Motor neuron (in vitro differentiated cells): ENCODE measurements at regions not wholly inside any gene's neighbourhood (a gene's known extent, or its start where the extent isn't known, plus 50 kb on each side); places are given as distances from the start of the nearest gene placed in this dataset.

Experiments used
- ATAC-seq, 8 experiments: fragments of 200-7000 bp; cut with Tn5 transposase; replicated peaks in 6 of 8; 2 replicates each; pipeline ENCODE4 v1.8.0; 2021; ENCODE audit warnings: mild to moderate bottlenecking in 8 of 8, moderate library complexity in 8 of 8
- H3K27ac ChIP-seq, 2 donors: fragments of 250-450 bp; sonication (Bioruptor Pico); 2 replicates each; pipeline ENCODE4 v1.9.0; 2021; ENCODE audit warnings: antibody characterized with exemption in 2 of 2, mild to moderate bottlenecking in 2 of 2, moderate library complexity in 1 of 2
- H3K4me1 ChIP-seq, 2 donors: fragments of 250-450 bp; sonication (Bioruptor Pico); replicated peaks in 1 of 2; 2 replicates each; pipeline ENCODE4 v1.6.1; 2021; ENCODE audit warnings: antibody characterized with exemption in 2 of 2, mild to moderate bottlenecking in 2 of 2, moderate library complexity in 1 of 2
- H3K4me3 ChIP-seq, 5 donors: fragments of 250-450 bp; sonication (Bioruptor Pico); 2 replicates each; pipeline ENCODE4 v1.9.0; 2021; ENCODE audit warnings: antibody characterized with exemption in 5 of 5, mild to moderate bottlenecking in 5 of 5, moderate library complexity in 4 of 5
- WGBS, 10 experiments: fragments of 450-650 bp; shearing (Covaris generic); methylation state at CpG; one replicate each; pipeline ENCODE4 v1.0.0; 2022; 5-methylcytosine and 5-hydroxymethylcytosine counted together
- in situ Hi-C, 9 experiments: fragments of 400-800 bp; cut with MboI; loops; one replicate each; pipeline ENCODE4 v1.15.0; 2021; ENCODE audit warnings: low sequenced_read_pairs in 9 of 9, low pct_unique_long_range_greater_than_20kb in 2 of 9; ENCODE audit not compliant: unreplicated experiment in 9 of 9

DNA sequence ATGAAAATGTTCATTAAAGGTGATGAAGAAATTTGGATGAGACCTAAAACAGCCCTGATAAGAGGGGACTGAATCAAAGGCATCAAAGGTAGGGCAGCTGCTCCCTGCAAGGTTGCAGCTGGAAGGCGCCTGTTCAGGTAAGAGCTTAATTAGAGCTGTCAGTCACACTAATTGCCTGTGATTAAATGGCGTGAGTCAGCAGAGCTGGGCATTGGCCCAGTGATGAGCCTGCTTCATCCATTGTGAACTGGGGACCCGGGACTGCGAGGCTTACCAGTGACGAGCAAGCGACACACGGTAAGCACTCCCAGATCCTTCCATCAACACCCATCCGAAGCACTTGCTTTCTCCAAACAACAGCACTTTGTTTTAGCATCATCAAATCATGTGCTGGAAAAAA lies 621.5 kb upstream of the CDH4 start:
- H3K4me3 ChIP-seq, result no peak overlapping the region
- in situ Hi-C loops, result no loop called here
- WGBS, 10 experiments, result 20 to 100% (median 78%) methylated on average over 1 to 8 of the region's 8 CpGs; no CpG with 5 or more reads in 2 of the 10 experiments
- ATAC-seq, result no peak
- peaks cover 15 to 20% of the 10 kb centered on the region in 2 donors for H3K4me1 ChIP-seq
- no peak overlapping the region for H3K27ac ChIP-seq

DNA sequence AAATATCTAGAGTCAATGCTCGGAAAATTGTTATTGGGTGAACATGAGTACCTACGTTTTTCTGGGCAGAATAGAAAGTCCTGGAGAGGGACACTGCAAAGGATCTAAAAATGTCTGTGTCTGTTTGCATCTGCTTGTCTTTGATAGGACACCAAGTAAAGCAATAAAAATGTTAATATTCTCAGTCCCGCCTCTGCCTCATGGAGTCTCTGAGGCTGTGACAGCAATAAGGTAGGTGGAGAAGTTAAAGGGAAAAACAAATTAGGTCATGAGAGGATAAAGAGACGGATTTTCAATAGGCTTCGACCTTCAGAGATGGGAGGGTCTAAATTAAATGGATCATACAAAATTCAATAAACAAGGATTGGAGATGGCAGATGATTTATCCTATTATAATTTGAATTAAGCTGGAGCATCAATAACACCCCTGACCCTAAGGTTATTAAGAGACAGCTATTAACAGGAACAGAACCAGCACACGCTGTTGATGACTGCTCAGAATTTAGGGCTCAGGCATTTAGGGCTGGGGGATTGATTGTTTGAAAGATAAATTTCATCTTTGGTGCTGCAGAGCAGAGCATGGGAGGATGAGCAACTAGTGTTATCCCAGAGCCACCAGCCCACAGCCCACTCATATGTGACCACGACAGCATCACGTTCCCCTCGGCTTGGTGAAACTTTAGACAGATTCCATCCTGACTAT lies 620.3 kb upstream of the CDH4 start:
- Histone ChIP-seq H3K4me1 (peaks cover 15 to 20% of the 10 kb centered on the region in 2 donors), H3K27ac (no peak overlapping the region), H3K4me3 (no peak overlapping the region)
- 25 to 67% (median 58%) methylated on average over 1 to 9 of the region's 9 CpGs for WGBS, 10 experiments
- in situ Hi-C loops, result no loop called here
- peak in 6 of 8 experiments; percentile 27 to 82 (median 62) for ATAC-seq

DNA sequence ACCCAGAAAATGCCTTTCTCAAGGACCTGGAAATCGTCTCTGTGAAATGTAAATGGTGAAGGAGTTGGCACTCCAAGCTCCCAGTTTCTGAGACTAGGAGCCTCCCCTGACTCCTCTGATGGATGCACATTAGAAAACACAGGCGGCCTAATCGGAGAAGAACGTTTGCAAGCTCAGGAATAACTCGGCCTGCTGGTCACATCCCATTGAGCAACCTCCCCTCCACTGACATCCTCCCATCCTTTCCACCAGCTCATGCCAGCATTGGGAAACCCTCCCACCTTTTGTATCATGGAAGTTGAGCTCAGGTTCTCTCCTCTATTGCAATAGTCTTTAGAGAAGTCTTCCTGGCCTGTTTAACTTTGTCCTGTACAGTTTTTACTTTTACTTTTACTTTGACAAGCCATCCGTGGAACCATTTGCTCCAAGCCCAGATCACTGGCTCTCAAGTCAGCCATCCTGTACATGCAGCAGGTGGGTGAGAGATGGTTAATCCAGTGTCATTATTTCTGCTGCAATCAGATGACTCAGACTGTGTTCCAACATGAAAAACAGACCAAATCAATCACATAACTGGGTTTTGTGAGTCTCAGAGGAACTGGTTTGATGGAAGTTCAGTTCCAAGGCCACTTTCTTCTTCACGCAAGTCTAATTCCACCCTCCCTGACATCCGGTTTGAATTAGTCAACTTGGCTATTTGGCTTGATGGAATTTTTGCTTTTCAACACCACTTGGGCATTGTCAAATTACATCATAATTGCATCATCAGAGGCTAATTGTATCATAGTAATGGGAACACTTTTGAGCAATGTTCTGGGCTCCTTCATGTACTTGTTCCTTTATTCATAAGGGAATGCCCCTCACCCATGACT lies 619.4 kb upstream of the CDH4 start:
- peak in 7 of 8 experiments; percentile 9 to 60 (median 43) for ATAC-seq
- H3K4me1 ChIP-seq, result peaks cover 15 to 20% of the 10 kb centered on the region in 2 donors
- no peak overlapping the region for H3K27ac ChIP-seq
- WGBS, 10 experiments, result 9 to 74% (median 50%) methylated on average over 1 to 8 of the region's 8 CpGs; no CpG with 5 or more reads in 1 of the 10 experiments
- in situ Hi-C loops, result no loop called here
- no peak overlapping the region for H3K4me3 ChIP-seq

DNA sequence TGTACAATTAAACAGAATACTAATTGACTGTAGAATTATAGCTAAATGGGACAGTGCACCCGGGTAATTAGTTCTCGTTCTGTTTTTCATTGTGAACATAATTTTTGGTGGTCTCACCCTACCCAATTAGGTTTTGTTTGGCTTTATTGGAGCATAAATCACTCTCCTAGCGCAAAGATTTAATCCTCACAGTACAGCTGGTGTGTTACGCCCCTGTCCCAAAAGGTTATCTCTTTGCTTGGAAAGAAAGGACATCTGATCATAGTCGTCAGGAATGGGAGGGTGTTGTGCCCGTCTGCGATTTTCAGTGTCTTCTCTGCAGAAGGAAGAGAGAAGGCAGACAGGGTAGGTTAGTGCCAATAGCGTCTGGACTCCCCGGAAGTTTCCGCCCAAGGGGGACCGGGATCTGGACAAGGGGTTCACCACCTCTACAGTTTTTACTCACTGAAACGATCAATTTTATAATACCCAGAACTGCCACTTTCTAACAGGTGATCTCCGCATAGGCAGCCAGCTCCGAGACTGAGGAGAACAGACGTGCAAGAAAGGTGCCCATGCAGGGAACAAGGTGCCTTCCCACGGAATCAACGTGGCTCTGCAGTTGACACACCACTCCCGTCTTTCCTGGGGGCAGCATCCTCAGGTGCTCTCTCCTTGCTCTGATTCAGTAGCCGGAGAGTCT lies 617.4 kb upstream of the CDH4 start:
- H3K27ac ChIP-seq, result no peak overlapping the region
- ATAC-seq, result no peak
- H3K4me1 ChIP-seq, result peaks cover 6 to 14% of the 10 kb centered on the region in 2 donors
- no peak overlapping the region for H3K4me3 ChIP-seq
- 41 to 98% (median 74%) methylated on average over 2 to 10 of the region's 19 CpGs; no CpG with 5 or more reads in 1 of the 10 experiments for WGBS, 10 experiments
- in situ Hi-C loops, result no loop called here

DNA sequence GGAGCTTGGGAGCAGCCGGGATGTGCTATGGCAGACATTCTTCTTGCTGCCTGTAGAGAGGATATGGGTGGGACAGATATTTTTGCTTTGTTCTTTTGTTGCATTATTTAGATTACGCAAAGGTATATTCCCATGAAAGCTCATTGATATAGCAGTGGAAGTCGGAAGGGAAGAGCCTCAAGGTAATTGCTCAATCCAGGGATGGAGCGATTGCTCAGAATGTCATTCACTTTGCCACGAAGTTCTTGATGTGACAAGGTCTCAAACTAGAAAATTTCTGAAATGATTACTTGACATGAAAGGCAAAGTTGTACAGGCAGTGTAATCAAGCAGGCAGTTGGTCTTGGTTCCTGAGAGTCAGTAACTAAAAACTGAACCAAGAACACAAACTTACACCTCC lies 615.6 kb upstream of the CDH4 start:
- in situ Hi-C loops, result no loop called here
- ATAC-seq, result no peak
- H3K4me3 ChIP-seq, result no peak overlapping the region
- 51 to 94% (median 80%) methylated on average over 1 to 5 of the region's 5 CpGs; no CpG with 5 or more reads in 1 of the 10 experiments for WGBS, 10 experiments
- peaks cover under 1 to 9% of the 10 kb centered on the region in 2 donors for H3K4me1 ChIP-seq
- H3K27ac ChIP-seq, result no peak overlapping the region

DNA sequence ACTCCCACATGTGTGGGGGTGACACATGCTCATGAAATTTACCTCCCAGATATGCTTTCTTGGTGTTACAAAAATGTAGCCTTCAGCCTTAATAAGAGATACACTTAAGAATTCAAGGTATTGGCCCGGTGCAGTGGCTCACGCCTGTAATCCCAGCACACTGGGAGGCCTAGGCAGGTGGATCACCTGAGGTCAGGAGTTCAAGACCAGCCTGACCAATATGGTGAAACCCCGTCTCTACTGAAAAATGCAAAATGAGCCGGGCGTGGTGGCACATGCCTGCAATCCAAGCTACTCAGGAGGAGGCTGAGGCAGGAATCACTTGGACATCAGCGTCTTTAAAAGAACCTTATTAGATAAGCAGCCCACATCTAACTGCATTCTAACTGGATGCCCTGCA lies 614.3 kb upstream of the CDH4 start:
- in situ Hi-C loops, result no loop called here
- 82 to 100% (median 100%) methylated on average over 1 to 5 of the region's 6 CpGs; no CpG with 5 or more reads in 7 of the 10 experiments for WGBS, 10 experiments
- ATAC-seq, result no peak
- H3K4me1 ChIP-seq, result peaks cover 2% of the 10 kb centered on the region in 2 donors
- no peak overlapping the region for H3K27ac ChIP-seq
- H3K4me3 ChIP-seq, result no peak overlapping the region

DNA sequence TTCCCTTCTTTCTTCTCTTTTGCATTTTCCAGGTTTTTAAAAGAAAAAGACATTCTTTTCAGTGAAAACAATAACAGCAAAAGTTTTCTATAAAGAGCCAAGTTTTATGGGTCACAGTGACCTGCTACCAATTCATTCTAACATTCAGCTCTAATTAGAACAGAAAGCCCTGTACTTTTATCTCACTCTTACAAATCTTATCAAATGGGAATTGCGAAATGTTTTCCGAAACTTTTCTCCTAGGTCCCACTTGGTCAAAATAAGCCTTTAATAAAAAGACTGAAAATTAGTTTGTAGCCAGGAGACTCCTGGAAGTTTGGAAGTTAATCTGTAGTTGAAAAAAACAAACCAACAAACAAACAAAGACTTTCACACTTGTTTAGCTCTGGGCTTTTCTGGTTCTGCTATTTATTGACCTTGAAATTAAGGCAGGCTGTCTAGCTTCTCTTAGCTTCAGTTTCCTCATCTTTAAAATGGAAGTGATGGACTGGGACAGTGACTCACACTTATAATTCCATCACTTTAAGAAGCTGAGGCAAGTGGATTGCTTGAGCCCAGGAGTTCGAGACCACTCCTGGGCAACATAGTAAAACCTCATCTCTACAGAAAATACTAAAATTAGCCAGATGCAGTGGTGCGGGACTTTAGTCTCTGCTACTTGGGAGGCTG lies 613.5 kb upstream of the CDH4 start:
- H3K4me1 ChIP-seq, result peaks cover 2 to 3% of the 10 kb centered on the region in 2 donors
- H3K4me3 ChIP-seq, result no peak overlapping the region
- 33 to 92% (median 80%) methylated on average over 1 to 4 of the region's 4 CpGs for WGBS, 10 experiments
- in situ Hi-C loops, result no loop called here
- no peak overlapping the region for H3K27ac ChIP-seq
- no peak for ATAC-seq

DNA sequence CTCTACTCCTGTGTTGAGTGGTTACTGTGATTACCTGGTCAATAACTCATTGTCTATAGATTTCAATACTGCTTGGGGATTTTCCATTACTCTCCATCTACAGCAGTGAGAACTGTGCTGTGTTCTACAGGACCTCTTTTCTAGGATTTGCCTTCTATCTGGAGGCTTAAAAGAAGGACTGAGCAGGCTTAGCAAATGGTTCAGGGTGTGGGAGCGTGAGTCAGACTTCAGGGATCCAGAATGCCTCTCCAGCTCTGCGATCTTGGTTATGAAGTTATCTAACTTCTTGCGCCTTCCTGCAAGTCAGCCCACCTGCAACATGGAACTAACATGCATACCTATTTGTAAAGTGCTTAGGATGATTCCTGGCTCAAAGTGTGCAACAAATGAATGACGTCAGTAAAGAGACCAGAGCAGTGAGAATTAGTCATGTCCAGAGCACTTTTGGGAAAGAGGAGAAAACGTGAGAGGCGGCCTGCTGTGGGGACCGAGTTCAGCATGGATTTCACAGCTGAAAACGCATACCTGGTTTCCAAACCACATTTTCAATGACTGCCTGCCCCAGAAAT lies 610.1 kb upstream of the CDH4 start:
- H3K4me1 ChIP-seq, result peaks cover 2 to 3% of the 10 kb centered on the region in 2 donors
- 20 to 100% (median 70%) methylated on average over 1 to 7 of the region's 8 CpGs; no CpG with 5 or more reads in 2 of the 10 experiments for WGBS, 10 experiments
- in situ Hi-C loops, result no loop called here
- ATAC-seq, result peak in 5 of 8 experiments; percentile 7 to 74 (median 23)
- no peak overlapping the region for H3K27ac ChIP-seq
- H3K4me3 ChIP-seq, result no peak overlapping the region

DNA sequence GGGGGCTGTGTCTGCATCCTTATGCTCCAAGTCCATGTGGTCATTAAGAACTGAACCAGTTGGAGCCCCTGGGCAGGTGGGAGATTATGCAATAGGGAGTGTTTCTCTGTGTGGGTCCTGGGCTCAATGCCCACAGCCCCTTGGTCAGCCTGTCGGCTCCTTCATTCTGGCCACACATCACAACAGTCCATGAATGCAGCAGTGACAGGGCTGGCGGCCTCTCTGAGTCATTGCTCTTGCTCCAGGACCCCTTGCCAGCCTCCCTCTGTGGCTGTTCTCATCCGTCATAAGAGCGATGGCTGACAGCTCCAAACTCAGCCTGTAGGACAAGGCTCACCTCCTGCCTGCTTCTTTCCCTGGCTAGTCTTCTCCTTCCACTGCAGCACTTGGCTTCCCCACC lies 609.5 kb upstream of the CDH4 start:
- in situ Hi-C loops, result no loop called here
- 37 to 80% (median 72%) methylated on average over 1 to 2 of the region's 4 CpGs; no CpG with 5 or more reads in 7 of the 10 experiments for WGBS, 10 experiments
- no peak overlapping the region for H3K27ac ChIP-seq
- H3K4me3 ChIP-seq, result no peak overlapping the region
- peak in 5 of 8 experiments; percentile 96 to 100 (median 100) for ATAC-seq
- peaks cover 2 to 3% of the 10 kb centered on the region in 2 donors for H3K4me1 ChIP-seq

DNA sequence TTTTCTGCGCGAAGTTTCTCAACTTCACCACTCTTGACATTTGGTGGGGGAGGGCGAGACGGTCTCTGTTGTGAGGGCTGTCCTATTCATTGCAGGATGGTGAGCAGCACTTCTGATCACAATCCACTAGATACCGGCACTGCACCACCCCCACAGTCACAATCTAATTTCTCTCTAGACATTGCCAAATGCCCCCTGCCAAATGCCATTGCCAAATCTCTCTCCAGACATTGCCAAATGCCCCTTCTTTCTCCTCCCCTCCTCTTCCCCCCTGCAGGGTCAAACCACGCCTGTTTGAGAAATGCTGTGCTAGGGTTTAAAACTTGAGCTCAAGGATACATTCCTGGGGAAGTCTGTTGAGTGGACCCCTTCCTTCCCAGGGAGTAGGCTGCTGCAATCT lies 603.5 kb upstream of the CDH4 start:
- H3K27ac ChIP-seq, result no peak overlapping the region
- in situ Hi-C loops, result no loop called here
- no peak for ATAC-seq
- 60 to 100% (median 95%) methylated on average over 2 to 5 of the region's 6 CpGs; no CpG with 5 or more reads in 6 of the 10 experiments for WGBS, 10 experiments
- no peaks in the 10 kb centered on the region for H3K4me1 ChIP-seq
- H3K4me3 ChIP-seq, result no peak overlapping the region

DNA sequence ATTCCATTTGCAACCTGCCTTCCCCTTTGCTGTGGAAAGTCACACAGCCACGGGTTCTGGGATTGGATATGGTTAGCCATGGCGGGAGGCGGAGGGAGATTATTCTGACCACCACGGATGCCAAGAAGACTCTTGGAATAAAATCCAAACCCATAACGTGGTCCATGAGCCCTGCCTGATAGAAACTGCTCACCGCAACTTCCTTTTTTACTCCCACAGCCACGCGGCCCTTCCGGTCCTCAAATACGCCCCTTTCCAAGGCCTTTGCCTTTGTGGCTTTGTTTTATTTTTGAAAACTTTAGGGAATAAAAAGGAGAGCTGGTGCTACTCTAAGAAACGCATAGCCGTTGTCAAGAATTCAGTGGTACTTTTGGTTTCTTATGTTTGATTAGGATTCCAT lies 602.5 kb upstream of the CDH4 start:
- 85 to 94% (median 90%) methylated on average over 2 to 12 of the region's 12 CpGs; no CpG with 5 or more reads in 3 of the 10 experiments for WGBS, 10 experiments
- in situ Hi-C loops, result no loop called here

DNA sequence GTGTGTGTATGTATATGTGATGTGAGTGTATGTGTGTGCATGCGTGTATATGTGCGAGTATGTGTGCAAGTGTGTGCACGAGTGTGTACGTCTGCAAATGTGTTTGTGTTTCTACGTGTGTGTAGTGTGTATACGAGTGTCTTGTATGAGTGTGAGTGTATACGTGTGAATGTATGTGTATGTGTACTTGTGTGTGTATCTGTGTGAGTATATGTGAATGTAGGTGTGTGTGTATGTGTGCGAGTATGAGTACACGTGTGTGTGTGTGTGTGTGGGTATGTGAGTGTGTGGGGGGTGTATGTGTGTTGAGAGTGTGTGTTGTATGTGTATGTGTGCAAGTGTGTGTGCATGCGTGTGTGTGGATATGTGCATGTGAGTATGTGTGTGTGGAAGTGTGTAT lies 602.0 kb upstream of the CDH4 start:
- 48 to 96% (median 88%) methylated on average over 3 to 8 of the region's 10 CpGs; no CpG with 5 or more reads in 3 of the 10 experiments for WGBS, 10 experiments
- no peaks in the 10 kb centered on the region for H3K4me1 ChIP-seq
- no peak overlapping the region for H3K4me3 ChIP-seq
- no peak for ATAC-seq
- no peak overlapping the region for H3K27ac ChIP-seq
- in situ Hi-C loops, result no loop called here

More for the DNA sequence above, 602.5 kb upstream of the CDH4 start:
- ATAC-seq, result no peak
- no peak overlapping the region for H3K4me3 ChIP-seq
- H3K27ac ChIP-seq, result no peak overlapping the region
- no peaks in the 10 kb centered on the region for H3K4me1 ChIP-seq
